NCI-H345 treated with DMSO at 0.1 percent for 48 hours (cell line): ENCODE measurements at regions not wholly inside any gene's neighbourhood (a gene's known extent, or its start where the extent isn't known, plus 50 kb on each side); places are given as distances from the start of the nearest gene placed in this dataset.
"Not testable (repeated sequence)": the region's sequence is repeated elsewhere in the genome, so short reads cannot be mapped to it uniquely, and the experiment has no call there.

Experiments
- DNase-seq: peaks from one replicate; lab custom pipeline; 2025; ENCODE audit not compliant: unreplicated experiment; lab: John Stamatoyannopoulos, UW

DNA sequence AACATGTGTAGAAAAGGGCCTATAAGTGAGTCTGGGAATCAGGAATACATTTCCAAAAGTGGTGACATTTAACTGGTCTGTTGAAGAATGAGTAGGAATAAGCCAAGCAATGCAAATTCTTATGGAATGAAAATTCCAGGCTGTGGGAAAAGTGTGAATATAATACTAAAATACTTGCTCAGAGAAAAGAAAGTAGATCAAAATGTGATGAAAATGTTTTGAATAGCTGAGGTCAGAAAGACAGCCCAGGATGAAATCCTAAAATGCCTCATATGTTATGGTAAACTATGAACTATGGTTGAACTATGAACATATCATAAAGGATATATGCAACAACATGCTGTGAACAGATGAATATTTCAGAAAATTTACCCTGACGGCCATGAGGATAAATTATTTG lies 688.3 kb upstream of the FAT3 start:
- no peak for DNase-seq

DNA sequence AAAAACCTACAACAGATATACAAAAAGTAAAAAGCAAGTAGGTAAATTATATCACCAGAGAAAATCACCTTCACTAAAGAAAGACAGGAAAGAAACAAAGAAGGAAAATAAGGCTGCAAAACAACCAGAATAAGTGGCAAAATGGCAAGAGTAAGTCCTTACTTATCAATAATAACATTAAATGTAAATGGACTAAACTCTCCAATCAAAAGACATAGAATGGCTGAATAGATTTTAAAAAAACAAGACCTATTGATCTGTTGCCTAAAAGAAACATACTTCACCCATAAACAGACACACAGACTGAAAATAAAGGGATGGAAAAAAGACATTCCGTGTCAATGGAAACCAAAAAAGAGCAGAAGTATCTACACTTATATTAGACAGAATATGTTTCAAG lies 695.7 kb upstream of the FAT3 start:
- no peak for DNase-seq

DNA sequence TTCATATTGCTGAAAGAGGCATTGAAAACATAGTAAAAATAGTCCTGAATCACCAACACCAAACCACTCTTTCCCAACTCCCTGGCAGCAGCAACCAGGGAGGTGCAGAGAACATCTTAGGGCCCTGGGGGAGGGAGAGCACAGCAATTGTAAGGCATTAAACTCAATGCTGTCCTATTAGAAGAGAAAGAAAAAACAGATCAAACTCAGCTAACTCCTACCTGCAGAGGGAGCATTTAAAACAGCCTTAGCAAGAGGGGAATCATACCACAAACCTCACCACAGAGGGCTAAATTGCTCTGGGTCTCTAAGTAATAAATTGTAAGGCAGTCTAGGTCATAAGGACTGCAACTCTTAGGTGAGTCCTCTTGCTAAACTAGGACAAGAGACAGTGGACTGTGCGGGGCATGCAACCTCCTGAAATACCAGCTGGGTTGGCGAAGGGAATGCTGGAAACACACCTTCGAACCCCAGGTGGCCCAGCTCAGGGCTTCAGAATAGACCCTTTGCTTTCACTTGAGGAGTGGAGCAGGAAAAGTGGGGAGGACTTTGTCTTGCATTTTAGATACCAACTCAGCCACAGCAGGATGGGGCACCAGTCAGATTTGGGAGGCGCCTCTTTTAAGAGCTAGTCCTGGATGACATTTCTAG lies 697.1 kb upstream of the FAT3 start:
- no peak for DNase-seq

DNA sequence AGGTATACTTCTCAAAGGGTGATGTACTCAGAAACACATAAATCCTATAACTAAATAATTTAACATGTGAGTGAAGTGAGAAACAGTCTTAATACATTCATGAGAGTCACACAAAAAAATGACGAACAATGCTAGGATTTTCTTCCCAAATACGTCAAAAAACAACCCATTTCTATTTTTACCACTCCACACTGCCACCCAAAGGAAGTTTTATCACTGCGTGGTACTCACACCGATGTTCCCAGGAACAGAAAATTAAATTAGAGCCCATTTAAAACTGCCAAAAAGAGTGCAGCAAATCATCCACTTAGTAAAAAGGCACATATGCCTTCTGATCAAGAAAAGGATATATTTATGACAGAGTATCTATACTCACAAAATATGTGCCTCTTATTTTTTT lies 710.9 kb upstream of the FAT3 start:
- DNase-seq, result no peak

DNA sequence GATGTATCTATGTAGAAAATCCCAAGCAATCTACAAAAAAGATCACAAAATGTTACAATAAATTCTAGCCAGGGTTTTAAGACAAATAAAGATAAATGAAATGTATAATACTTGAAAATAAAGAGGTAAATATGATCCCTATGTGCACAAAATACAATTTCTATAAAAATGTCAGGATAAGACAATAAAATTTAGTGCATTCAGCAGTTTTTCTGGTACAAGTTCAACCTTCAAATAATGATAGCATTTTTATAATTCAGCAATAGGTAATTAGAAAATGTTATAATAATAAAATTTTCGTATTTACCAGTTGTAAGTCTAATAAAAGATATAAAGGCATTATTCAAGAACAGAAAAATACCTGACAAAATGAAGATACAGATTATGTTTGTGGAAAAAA lies 726.8 kb upstream of the FAT3 start:
- DNase-seq, result no peak

DNA sequence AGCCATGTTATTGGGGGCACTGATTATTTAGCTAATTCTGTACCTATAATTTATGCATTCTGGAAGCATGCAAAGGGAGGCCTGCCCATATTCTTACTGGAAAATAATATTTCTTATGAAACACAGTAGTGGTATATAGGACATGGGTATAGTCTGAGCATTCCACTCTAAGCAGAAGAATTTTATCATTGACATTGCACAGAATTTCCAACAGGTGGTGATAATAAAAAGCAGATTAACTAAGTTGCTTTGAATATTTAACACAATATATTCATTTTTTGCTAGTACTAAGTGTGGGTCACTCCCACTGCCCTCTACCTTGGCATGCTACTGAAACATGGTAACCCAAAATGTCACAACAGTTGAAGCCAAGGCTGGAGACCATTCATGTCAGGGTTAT lies 728.8 kb upstream of the FAT3 start:
- no peak for DNase-seq

DNA sequence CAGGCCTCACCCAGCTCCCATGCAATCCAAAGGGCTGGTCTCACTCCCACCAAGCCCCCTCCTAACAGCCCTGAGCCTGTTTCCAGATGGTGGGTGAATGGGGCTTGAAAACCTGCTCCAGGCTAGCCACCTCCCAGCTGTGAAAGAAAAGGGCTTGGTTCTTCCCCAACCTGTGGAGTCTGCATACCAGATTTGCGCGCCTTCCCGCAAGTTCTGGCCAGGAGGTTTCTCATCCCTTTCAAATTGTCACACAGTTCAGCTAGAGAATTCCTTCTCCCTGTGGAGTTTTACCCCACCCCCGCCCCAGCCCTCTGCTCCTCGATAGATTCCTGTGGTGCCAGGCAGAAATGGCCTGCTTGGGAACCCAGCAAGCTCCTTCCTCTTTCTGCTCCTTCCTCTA lies 734.6 kb upstream of the FAT3 start:
- DNase-seq, result no peak

DNA sequence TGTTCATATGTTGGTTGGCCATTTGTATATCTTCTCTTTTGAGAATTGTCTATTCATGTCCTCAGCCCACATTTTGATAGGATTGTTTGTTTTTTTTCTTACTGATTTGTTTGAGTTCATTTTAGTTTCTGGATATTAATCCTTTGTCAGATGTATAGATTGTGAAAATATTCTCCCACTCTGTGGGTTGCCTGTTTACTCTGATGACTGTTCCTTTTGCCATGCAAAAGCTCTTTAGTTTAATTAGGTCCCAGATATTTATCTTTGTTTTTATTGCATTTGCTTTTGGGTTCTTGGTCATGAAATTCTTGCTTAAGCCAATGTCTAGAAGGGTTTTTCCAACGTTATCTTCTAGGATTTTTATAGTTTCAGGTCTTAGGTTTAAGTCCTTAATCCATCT lies 740.7 kb upstream of the FAT3 start:
- not testable (repeated sequence) for DNase-seq

DNA sequence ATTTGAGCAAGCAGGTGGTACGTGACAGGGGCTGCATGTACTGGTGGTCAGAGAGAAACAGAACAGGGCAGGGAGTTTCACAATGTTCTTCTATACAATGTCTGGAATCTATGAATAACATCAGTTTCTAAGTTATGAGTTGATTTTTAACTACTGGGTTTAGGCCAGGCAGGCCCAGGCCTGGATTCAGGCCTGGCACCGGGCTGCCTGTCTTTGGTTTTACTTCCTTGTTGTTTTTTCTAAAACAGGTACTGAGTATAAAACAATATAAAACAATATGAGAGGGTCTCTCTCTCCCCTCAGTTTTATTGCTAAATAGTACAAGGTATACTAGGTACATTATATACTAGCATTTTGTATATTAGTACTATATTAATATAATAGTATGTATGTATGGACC lies 742.7 kb upstream of the FAT3 start:
- DNase-seq, result not testable (repeated sequence)

DNA sequence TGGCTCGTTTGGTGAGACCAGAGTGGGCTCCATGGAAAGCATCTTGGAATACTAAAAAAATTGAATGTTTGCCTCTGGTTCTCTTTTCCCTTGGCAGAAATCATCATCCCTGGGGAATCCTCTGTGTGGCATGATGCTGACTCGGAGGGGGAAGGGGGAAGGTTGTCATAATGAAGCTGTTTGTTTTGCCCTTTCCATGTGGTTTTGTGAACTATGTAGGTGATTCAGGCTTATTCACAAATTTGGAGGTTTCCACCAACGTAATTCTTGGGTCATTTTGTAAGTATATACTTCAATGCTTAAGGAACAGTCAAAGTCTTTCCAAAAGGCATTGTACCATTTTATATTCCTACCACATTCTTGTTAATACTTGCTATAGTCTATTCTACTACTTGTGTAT lies 754.0 kb upstream of the FAT3 start:
- DNase-seq, result no peak

DNA sequence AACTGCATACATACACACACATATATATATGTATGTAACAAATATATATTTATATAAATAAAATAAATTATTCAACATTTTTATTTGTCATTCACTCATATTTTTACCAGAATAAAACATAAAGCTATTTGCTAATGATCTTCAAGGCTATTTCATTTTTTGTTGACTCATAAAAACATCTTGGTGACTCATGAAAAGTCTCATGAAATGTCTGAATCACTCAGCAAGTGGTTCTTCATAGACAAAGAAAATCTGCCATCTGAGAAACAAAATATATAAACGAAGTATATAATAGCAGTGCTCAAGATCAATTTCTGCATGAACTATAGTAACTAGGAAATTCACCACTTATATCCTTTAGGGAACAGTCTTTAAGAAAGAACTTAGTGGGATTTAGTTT lies 764.8 kb upstream of the FAT3 start:
- DNase-seq, result no peak

DNA sequence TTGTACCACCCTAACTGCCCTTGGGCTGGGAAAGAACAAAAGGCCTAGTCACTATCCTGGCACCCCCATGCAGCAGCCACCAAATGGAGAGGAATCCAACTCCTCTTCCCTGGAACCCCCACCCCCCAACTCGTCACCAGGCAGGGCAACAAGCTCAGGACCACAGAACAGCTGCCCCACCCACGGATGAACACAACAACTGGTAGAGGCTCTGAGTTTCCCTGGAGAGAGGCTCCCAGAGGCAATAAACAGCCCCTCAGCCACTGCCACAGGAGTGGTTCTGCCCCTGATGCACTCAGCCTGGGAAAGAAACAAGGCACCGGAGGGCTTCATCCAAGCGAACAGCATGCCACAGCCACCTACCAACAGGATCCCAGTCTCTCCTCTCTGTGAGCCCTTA lies 778.4 kb upstream of the FAT3 start:
- DNase-seq, result no peak

DNA sequence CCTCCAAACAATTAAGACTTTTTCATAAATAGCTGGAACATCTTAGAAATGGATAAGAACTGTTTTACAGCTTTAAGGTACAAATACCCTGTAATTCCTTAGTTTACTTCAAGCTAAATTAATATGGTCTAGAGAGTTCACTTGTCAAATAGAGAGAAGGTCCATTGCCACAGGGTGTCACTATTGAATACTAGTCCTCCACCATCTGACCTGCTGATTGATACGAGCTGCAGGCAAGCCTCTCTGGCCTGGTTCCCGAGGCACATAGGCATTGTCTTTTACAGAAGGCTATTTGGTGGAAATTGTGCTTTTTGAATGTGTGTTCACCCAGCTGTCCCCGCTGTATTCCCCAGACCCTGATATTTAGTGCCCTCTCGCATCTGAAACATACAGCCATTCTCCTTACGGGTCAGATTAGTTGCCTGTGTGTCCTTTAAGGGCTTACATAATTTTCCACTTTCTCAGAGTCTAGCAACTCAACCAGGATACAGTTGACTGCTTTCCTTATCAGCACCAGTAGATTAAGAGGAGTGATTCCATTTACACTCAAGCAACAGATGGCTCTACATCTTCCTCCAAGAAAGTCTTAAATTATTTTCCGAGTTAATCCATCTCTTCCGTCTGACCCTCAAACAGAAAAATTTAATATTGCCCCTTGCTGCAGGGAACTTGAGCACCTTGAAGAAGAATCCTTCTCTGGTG lies 788.8 kb upstream of the FAT3 start:
- no peak for DNase-seq

DNA sequence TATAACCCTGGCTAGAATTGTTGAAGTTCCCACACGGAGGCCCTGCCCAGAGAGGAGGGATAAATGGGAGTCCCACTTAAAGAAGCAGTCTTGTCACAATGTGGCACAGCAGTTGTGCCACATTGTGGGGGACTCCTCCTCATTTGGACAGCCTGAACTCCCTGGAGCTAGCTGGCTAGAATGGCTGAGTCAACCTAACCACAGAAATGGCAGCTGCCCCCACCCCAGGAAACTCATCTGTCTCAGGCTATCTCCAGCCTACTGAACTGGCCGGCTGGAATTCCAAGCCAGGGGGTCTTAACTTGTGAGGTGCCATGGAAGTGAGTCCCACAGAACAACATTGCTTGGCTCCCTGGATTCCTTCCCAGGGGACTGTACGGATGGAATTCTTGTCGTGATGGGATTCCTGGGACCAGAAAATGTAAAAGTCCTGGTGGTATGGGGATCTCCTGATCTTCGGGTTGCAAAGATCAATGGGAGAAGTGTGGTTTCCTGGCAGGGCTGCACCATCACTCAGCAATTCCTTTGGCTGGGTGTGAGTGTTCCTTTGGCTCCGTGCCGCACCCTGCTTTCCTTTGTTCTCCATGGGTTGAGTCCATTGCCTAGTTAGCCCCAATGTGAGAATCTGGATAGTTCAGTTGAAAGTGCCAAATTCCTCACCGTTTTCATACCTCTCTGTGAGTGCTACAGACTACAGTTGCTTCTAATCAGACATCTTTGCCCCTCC lies 791.2 kb upstream of the FAT3 start:
- no peak for DNase-seq

DNA sequence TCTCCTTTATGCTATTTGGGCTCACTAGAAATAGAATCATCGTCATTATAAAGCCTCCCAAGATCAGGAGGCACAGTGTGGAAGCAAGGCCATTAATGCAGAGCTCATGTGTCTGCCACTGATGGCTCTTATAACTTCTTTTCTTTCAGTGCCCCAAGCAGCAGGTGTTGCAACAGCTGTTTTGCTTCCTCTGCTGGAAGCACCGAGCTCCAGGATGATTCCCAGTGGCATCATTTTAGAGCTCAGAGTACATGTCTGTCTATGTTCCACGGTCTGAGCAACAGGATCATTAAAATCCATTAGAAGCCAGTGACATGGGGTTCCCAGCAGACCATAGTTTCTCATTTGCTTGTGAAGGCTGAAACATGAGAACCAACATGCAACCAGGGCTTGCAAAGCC lies 803.0 kb upstream of the FAT3 start:
- DNase-seq, result no peak

DNA sequence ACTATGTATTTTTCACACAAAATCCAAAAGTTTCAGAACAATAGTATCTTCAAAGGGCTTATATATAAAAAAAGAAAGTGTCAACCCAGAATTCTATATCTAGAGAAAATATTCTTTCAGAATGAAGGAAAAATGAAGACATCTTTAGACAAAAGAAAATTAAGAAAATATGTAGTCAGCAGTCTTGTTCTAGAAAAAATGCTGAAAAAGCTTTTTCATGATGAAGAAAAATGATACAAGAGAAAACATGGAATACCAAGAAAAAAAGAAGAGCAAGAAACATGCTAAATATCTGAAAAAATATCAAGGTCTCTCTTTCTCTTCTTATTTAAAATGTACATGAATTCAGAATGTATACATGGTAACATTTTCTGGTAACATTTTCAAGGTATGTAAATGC lies 816.8 kb upstream of the FAT3 start:
- no peak for DNase-seq

DNA sequence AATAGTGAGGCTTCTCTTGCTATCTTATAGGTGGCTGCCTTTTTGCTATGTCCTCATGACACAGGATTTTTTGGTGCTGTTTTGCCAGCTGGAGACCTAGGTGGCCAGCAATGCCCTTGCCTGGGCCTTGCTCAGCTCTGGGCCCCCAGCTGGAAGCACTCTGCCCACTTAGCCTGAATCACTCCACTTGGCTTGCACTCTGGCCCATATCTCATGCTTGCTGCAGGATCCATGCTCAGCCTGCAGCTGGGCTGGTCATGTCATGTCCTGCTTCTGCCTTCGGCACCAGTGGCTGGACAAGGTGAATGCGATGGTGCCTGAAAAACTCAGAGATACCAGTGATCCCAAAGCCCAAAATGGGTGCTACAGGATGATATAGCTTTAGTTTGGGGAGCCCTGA lies 818.6 kb upstream of the FAT3 start:
- no peak for DNase-seq

DNA sequence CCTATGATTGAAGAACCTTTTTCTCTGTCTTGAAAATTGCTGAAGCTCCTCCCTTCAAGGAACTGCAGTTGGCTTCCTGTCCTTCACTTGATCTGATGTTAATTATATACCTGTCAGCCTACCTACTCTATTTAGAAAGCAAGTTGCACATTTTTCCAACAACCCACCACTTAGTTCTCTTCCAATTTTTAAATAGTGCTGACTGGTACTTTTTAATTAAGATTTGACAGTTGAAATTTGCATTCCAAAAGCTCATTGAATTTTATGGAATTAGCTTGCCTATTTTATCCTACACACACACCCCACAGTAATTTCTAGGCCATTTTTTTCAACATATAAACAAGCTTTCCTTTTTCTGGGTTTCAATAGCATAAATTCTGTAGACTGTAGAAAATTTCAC lies 820.3 kb upstream of the FAT3 start:
- no peak for DNase-seq

DNA sequence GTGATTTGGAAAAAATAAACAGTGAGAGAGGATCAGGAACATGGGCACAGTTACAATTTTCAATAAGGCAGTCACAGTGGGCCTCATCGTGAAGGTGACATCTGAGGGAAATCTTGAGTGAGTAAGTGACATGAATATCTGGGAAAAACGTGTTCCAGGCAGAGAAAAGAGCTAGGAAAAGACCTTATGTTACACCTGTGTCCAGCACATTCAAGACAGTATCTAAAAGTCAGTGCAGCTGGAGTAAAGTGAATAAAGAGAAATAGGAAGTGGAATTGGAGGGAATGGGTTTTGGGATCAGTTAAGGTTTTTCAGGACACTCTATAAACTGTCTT lies 827.5 kb upstream of the FAT3 start:
- DNase-seq, result no peak

DNA sequence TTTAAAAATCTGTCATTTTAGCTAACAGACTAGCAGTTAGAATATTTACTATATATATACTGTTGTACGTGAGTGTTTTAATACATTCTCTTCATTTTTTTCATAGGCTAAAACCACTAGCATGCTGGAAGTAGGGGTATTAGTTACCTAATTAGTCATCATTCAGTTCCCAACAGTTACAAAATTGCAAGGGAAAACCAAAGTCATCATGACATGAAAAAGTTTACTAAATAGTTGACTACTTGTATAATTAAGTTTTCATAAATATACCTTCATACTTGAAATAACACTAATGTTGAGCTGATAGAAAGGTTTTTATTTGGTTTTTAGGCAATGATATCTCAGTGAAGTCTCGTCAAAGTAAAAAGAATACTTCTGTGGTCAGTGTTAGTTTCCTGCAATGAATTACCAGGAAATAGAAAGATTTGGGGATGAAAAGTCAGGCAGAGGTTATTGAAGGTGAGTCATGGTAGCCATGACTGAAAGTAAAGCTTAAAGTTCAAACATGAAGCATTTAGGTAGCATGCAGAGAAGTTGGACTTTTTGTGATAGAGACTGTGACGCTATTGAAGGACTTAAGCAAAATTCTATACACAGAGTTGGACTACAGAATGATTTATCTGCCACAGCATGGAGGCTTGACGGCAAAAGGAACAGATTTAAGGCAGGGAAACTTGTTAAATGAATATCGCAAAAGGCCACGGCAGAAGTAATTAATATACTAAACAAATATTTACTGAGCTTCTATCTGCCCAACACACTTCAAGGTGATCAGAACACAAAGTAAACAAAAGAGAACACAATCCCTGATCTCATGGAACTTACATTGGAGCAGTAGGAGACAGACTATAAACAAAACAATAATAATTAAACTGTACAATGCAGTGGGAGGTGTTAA lies 828.1 kb upstream of the FAT3 start:
- peak; percentile 20 for DNase-seq

DNA sequence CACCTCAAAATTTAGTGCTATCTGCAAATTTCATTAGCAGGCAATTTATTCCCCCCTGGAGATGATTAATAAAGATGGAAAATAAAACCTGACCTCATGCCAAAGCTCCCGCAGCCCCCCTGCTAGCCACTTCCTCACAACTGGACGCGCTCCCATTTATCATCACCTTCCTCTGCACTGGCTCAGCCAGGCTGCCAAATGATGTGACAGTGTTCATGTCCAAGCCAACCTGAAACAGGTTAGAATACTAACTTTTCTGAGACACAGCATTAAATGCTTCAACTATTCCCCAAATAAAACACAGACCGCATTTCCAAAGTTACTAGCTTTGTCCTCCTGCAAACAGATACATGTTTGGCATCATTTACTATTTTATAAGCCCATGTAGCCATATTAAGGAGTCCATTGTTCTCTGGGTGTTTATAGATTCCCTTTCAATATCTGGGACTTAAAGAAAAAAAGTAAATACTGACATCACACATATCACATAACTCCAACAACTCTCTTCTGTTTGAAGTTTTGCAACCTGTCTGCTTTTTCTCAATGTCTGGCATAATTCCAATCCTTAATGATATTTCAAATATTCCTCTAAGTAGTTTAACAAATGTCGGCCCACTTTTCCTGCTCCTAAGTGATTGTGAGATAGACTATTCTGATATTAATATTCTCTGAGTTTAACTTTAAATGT lies 829.7 kb upstream of the FAT3 start:
- DNase-seq, result no peak
